IPS DF 6.9 (cell line): ENCODE measurements at regions not wholly inside any gene's neighbourhood (a gene's known extent, or its start where the extent isn't known, plus 50 kb on each side); places are given as distances from the start of the nearest gene placed in this dataset.
"Not testable (repeated sequence)": the region's sequence is repeated elsewhere in the genome, so short reads cannot be mapped to it uniquely, and the experiment has no call there.

Experiments used
- DNase-seq: peaks from one replicate; pipeline ENCODE4 v3.0.0-alpha.2; 2013; ENCODE audit warnings: low read depth, low spot score
- H3K27ac ChIP-seq: one replicate; pipeline ENCODE4 v1.5.1; 2013; ENCODE audit warnings: low read length, control low read depth
- H3K27me3 ChIP-seq: 2 replicates; pipeline ENCODE4 v1.6.1; 2013; ENCODE audit warnings: mild to moderate bottlenecking, low read length; ENCODE audit not compliant: control insufficient read depth, insufficient read depth
- H3K36me3 ChIP-seq: 2 replicates; pipeline ENCODE4 v1.6.1; 2013; ENCODE audit warnings: low read length; ENCODE audit not compliant: control insufficient read depth, insufficient read depth
- H3K4me1 ChIP-seq: 2 replicates; pipeline ENCODE4 v1.6.1; 2013; ENCODE audit warnings: low read length; ENCODE audit not compliant: control insufficient read depth, insufficient read depth
- H3K4me3 ChIP-seq: 2 replicates; pipeline ENCODE4 v1.5.1; 2013; ENCODE audit warnings: mild to moderate bottlenecking, low read length
- H3K9me3 ChIP-seq: 2 replicates; pipeline ENCODE4 v1.6.1; 2013; ENCODE audit warnings: low read length, inconsistent platforms; ENCODE audit not compliant: control insufficient read depth, insufficient read depth
- WGBS: extraction: QIAGEN DNeasy Blood & Tissue Kit; methylation state at CpG from one replicate; pipeline ENCODE4 v1.1.7; 2013; ENCODE audit warnings: mixed read lengths, missing lambda C conversion rate; ENCODE audit not compliant: insufficient read length, insufficient coverage; 5-methylcytosine and 5-hydroxymethylcytosine counted together

GRCh38 chr5:32916648-32917047, 205.5 kb downstream of the NPR3 start:
- no peak overlapping the region for H3K27ac ChIP-seq
- peak; percentile 11 for DNase-seq
- WGBS, result no CpG with 5 or more reads among the region's 1 CpG

GRCh38 chr5:32928761-32929160, 217.6 kb downstream of the NPR3 start:
- no peak overlapping the region for H3K4me3 ChIP-seq
- no peak for DNase-seq
- no peaks in the 10 kb centered on the region for H3K9me3 ChIP-seq
- no peaks in the 10 kb centered on the region for H3K4me1 ChIP-seq
- H3K27ac ChIP-seq, result no peak overlapping the region
- WGBS, result no CpG with 5 or more reads among the region's 2 CpGs
- H3K27me3 ChIP-seq, result no peaks in the 10 kb centered on the region
- no peaks in the 10 kb centered on the region for H3K36me3 ChIP-seq

More at GRCh38 chr5:32916648-32917047, 205.5 kb downstream of the NPR3 start:
- Histone ChIP-seq H3K4me3 (no peak overlapping the region), H3K4me1 (no peaks in the 10 kb centered on the region), H3K36me3 (no peaks in the 10 kb centered on the region), H3K9me3 (no peaks in the 10 kb centered on the region), H3K27me3 (no peaks in the 10 kb centered on the region)

- not testable (repeated sequence) for H3K9me3 ChIP-seq, H3K36me3 ChIP-seq, H3K4me1 ChIP-seq, H3K27ac ChIP-seq, H3K4me3 ChIP-seq, H3K27me3 ChIP-seq, DNase-seq
- WGBS, result no CpG with 5 or more reads among the region's 1 CpG
These were observed 220.3 kb downstream of the NPR3 start for GRCh38 chr5:32931438-32931837.

- DNase-seq, result no peak
- 100% methylated on average over 1 of the region's 4 CpGs for WGBS
- H3K4me1 ChIP-seq, result no peaks in the 10 kb centered on the region
- no peaks in the 10 kb centered on the region for H3K36me3 ChIP-seq
- H3K27ac ChIP-seq, result no peak overlapping the region
- H3K27me3 ChIP-seq, result no peaks in the 10 kb centered on the region
- no peak overlapping the region for H3K4me3 ChIP-seq
- H3K9me3 ChIP-seq, result no peaks in the 10 kb centered on the region
These were observed 221.3 kb downstream of the NPR3 start for GRCh38 chr5:32932241-32932935.

GRCh38 chr5:32933692-32934091, 222.6 kb downstream of the NPR3 start:
- Histone ChIP-seq H3K27me3 (no peaks in the 10 kb centered on the region), H3K36me3 (no peaks in the 10 kb centered on the region), H3K4me3 (no peak overlapping the region), H3K9me3 (no peaks in the 10 kb centered on the region), H3K27ac (no peak overlapping the region), H3K4me1 (no peaks in the 10 kb centered on the region)
- no peak for DNase-seq
- no CpG with 5 or more reads among the region's 8 CpGs for WGBS

DNA sequence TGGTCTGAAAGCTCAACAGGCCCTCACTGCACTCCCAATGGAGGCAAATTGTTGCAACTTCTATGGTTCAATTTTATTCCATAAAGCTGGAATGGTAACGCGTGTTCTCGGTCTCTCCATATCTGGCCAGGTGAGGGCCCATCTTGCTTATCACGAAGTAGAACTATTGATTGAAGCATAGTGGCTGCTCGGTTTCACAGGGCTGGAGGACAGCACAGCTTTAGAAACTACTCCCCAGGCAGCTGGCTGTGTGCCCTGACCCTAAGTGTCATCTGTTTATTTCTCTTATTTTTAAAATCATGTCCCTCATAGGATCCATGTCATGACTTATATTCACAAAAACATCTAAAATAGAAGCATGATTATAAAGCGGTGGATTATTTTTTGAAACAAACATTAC, 223.4 kb downstream of the NPR3 start:
- Histone ChIP-seq H3K9me3 (no peaks in the 10 kb centered on the region), H3K27me3 (no peaks in the 10 kb centered on the region), H3K4me1 (no peaks in the 10 kb centered on the region), H3K27ac (no peak overlapping the region), H3K4me3 (no peak overlapping the region), H3K36me3 (no peaks in the 10 kb centered on the region)
- WGBS, result no CpG with 5 or more reads among the region's 6 CpGs
- DNase-seq, result no peak

DNA sequence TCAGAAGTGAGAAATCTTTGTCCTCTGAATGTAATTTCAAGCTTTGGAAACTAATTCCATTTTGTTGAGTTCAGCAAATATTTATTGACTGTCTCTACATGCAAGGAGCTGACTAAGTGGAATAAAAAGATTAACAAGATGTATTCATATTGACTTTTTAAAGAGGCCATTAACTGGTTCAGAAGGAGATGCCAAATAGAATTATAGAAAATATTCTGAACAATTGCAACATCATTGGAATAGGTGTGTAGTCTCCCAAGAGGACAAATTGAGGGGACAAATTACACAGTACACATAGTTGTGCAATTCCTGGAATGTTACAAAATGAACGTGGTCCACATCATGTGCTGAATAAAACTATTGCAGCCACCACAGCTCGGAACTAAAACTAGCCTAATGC, 224.2 kb downstream of the NPR3 start:
- Histone ChIP-seq H3K36me3 (no peaks in the 10 kb centered on the region), H3K9me3 (no peaks in the 10 kb centered on the region), H3K27me3 (no peaks in the 10 kb centered on the region), H3K27ac (no peak overlapping the region), H3K4me3 (no peak overlapping the region), H3K4me1 (no peaks in the 10 kb centered on the region)
- WGBS, result no CpG with 5 or more reads among the region's 2 CpGs
- no peak for DNase-seq

DNA sequence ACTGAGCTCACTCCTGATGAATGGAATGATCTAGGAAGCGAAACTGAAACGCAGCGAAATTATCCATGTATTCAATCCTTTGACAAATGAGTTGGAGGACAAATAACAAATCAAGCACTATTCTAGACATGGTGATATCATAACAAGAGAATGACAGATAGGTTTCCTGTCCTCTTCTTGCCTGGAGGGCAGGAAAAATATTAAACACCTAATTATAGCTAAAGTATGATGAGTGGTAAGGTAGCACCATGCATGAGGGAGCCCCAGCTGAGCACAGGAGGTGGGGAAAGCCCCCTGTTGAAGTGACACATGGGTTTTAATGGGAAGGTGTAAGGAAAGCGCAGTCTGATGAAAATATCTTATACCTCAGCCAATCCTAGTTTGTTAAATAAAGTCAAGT, 225.2 kb downstream of the NPR3 start:
- Histone ChIP-seq H3K4me1 (no peaks in the 10 kb centered on the region), H3K27me3 (no peaks in the 10 kb centered on the region), H3K9me3 (no peaks in the 10 kb centered on the region), H3K4me3 (no peak overlapping the region), H3K36me3 (no peaks in the 10 kb centered on the region), H3K27ac (no peak overlapping the region)
- no CpG with 5 or more reads among the region's 4 CpGs for WGBS
- DNase-seq, result no peak

GRCh38 chr5:32942225-32942989, 231.3 kb downstream of the NPR3 start:
- DNase-seq, result peak; percentile 37
- Histone ChIP-seq H3K4me1 (no peaks in the 10 kb centered on the region), H3K27me3 (no peaks in the 10 kb centered on the region), H3K4me3 (no peak overlapping the region), H3K9me3 (no peaks in the 10 kb centered on the region), H3K36me3 (no peaks in the 10 kb centered on the region), H3K27ac (no peak overlapping the region)
- WGBS, result no CpG with 5 or more reads among the region's 6 CpGs

DNA sequence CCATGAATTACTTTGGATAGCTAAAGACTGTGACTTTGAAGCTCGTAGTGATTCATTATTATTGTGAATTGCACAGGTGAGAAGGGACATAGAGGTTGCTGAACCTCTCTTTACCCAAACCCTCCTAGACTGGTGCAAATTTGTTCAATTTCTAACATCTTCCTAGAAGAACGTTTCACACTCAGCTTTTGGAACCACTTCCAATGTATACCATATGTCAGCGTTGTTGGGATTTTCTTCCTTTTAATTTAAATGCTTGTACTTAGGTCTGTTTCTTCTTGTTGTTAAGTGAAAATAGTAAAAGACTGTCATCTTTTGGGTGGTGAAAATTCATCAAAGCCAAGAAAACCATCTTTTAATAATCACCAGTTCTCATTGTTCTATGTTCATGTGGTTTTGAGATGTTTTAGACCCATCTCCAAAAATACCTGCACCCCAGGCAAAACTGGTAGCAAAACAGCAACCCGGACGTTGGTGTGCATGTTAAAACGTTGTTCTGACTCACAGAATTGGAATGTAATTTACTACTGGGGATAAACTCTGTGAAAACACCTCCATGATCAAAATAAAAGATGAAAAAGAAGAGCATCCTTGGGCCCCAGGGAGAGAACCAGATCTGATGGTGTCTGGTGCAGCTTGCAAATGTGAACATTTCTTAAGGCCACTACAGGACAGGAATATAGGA, 238.3 kb downstream of the NPR3 start:
- Histone ChIP-seq H3K9me3 (no peaks in the 10 kb centered on the region), H3K27ac (no peak overlapping the region), H3K36me3 (no peaks in the 10 kb centered on the region), H3K4me1 (no peaks in the 10 kb centered on the region), H3K4me3 (no peak overlapping the region), H3K27me3 (no peaks in the 10 kb centered on the region)
- whole genome bisulfite sequencing, result no CpG with 5 or more reads among the region's 6 CpGs
- no peak for DNase-seq
